Psoas muscle (tissue), 7 donors: ENCODE measurements at regions not wholly inside any gene's neighbourhood (a gene's known extent, or its start where the extent isn't known, plus 50 kb on each side); places are given as distances from the start of the nearest gene placed in this dataset.

ENCODE experiments used
- ATAC-seq, 4 donors: fragments of 200-7000 bp; cut with Tn5 transposase; one replicate each; pipeline ENCODE4 v1.9.1; 2020; ENCODE audit warnings: moderate library complexity in 3 of 4, mild to moderate bottlenecking in 2 of 4
- DNase-seq, 2 donors: peaks; one replicate each; pipeline ENCODE4 v3.0.0-alpha.2; 2020
- H3K27ac ChIP-seq: fragments of 200-600 bp; one replicate; pipeline ENCODE4 v1.8.0; 2022
- H3K27me3 ChIP-seq, 3 donors: fragments of 200-600 bp in 1 of 3; one replicate each; pipeline versions ENCODE4 v1.6.1 to v1.8.0; 2013 to 2022; ENCODE audit warnings: low read length in 2 of 3, mild to moderate bottlenecking in 2 of 3, moderate library complexity in 1 of 3; ENCODE audit not compliant: insufficient read depth in 3 of 3
- H3K36me3 ChIP-seq, 2 donors: fragments of 200-600 bp in 1 of 2; one replicate each; pipeline versions ENCODE4 v1.6.1 to v1.8.0; 2013 to 2022; ENCODE audit warnings: low read depth in 1 of 2, mild to moderate bottlenecking in 1 of 2, moderate library complexity in 1 of 2; ENCODE audit not compliant: insufficient read depth in 1 of 2
- H3K4me1 ChIP-seq: fragments of 200-600 bp; one replicate; pipeline ENCODE4 v1.8.0; 2022
- H3K4me3 ChIP-seq: fragments of 200-600 bp; one replicate; pipeline ENCODE4 v1.8.0; 2022; ENCODE audit warnings: mild to moderate bottlenecking
- H3K9me3 ChIP-seq: fragments of 200-600 bp; one replicate; pipeline ENCODE4 v1.8.0; 2022
- CTCF ChIP-seq: fragments of 200-600 bp; IDR thresholded peaks from one replicate; pipeline ENCODE4 v1.8.0; 2022; ENCODE audit warnings: antibody characterized with exemption
- WGBS, 3 donors: extraction: QIAGEN DNeasy Blood & Tissue Kit; methylation state at CpG; one replicate each; pipeline versions ENCODE4 v1.1.6 to v1.1.7; 2013; 5-methylcytosine and 5-hydroxymethylcytosine counted together
- intact Hi-C, 2 donors: fragments of 100-400 bp; cut with DNase I; formaldehyde crosslinking; loops; one replicate each; pipeline versions ENCODE4 v1.11.0 to v1.14.2; 2022
- donor health status: healthy with polysubstance abuse.
- donor health status: DM: no; HTN: no; CAD: no; lungs with moderate emphysema.
- donor health status: Bipolar disorder and iron deficiency.
- donor health status: healthy.
- donor health status: DM: yes; HTN: yes; CAD: no.
- donor health status: DM: no; HTN: no; CAD: no.
- donor health status: DM: yes; HTN: yes; CAD: no.

GRCh38 chr11:112878033-112878601 is 83.1 kb upstream of the NCAM1 start:
- Histone ChIP-seq H3K27me3 (no peaks in the 10 kb centered on the region), H3K27ac (no peak overlapping the region), H3K4me1 (no peaks in the 10 kb centered on the region), H3K4me3 (no peak overlapping the region), H3K36me3 (no peaks in the 10 kb centered on the region), H3K9me3 (no peaks in the 10 kb centered on the region)
- DNase-seq (no peak), ATAC-seq (peak in 3 of 4 donors; percentile 50 to 65 (median 62))
- 37 to 47% (median 41%) methylated on average over 7 of the region's 7 CpGs for WGBS, 3 donors
- TF ChIP-seq CTCF, result no peak
- intact Hi-C loops, result no loop called here

- Histone ChIP-seq H3K4me3 (no peak overlapping the region), H3K4me1 (no peaks in the 10 kb centered on the region), H3K36me3 (no peaks in the 10 kb centered on the region), H3K27ac (no peak overlapping the region), H3K9me3 (no peaks in the 10 kb centered on the region), H3K27me3 (no peaks in the 10 kb centered on the region)
- ATAC-seq (no peak), DNase-seq (no peak)
- intact Hi-C loops, result no loop called here
- no peak for TF ChIP-seq CTCF
- WGBS, 3 donors, result 53 to 63% (median 54%) methylated on average over 4 of the region's 4 CpGs
Measured at GRCh38 chr11:112880495-112880894, 80.7 kb upstream of the NCAM1 start.

- H3K4me1 ChIP-seq, result no peaks in the 10 kb centered on the region
- H3K9me3 ChIP-seq, result no peaks in the 10 kb centered on the region
- intact Hi-C loops, result no loop called here
- DNase-seq (peak; percentile 71 to 85), ATAC-seq (peak; percentile 91 to 100 (median 94))
- no peak overlapping the region for H3K27ac ChIP-seq
- no peaks in the 10 kb centered on the region for H3K27me3 ChIP-seq
- no peak for TF ChIP-seq CTCF
- H3K4me3 ChIP-seq, result peak overlapping the region; percentile 60
- 16 to 48% (median 17%) methylated on average over 17 of the region's 17 CpGs for WGBS, 3 donors
- H3K36me3 ChIP-seq, result no peaks in the 10 kb centered on the region
Measured at GRCh38 chr11:112881461-112881860, 79.8 kb upstream of the NCAM1 start.

GRCh38 chr11:112882494-112883381 is 78.5 kb upstream of the NCAM1 start:
- no peak for TF ChIP-seq CTCF
- no peak for ATAC-seq
- no peak for DNase-seq
- intact Hi-C loops, result no loop called here
- no peak overlapping the region for H3K4me3 ChIP-seq
- no peaks in the 10 kb centered on the region for H3K9me3 ChIP-seq
- no peak overlapping the region for H3K27ac ChIP-seq
- no peaks in the 10 kb centered on the region for H3K27me3 ChIP-seq
- no peaks in the 10 kb centered on the region for H3K36me3 ChIP-seq
- 63 to 68% (median 63%) methylated on average over 6 of the region's 6 CpGs for WGBS, 3 donors
- no peaks in the 10 kb centered on the region for H3K4me1 ChIP-seq
